CD4-positive, alpha-beta T cell treated with Interleukin-6 for 4 hours (primary cell): ENCODE measurements at regions not wholly inside any gene's neighbourhood (a gene's known extent, or its start where the extent isn't known, plus 50 kb on each side); places are given as distances from the start of the nearest gene placed in this dataset.

ENCODE experiments used
- DNase-seq: peaks from one replicate; pipeline ENCODE4 v3.0.0-alpha.2; 2020; ENCODE audit warnings: mixed read lengths

DNA sequence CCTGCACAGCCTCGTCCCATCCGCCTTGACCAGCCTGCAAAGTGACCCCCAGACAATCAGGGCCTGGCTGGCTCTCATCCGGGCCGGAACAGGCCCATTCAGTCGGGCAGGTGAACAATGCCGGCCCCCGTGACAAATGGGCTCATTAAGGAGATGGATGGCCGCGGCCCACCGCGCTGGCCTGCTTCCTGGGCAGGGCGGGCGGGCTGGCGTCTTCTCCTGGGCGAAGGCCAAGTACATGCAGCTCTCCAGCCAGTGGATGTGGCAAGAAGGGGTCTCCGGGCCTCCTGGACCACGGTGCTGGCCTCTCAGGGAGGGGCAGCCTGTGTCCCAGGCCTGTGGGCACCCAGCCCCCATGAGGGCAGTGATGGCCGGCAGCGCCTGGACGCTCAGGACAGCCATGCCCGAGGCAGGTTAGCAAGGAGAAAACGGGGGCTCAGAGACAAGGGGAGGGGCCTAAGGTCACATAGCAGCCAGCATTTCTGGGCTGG lies 1022.8 kb downstream of the BRD1 start:
- DNase-seq, result no peak

DNA sequence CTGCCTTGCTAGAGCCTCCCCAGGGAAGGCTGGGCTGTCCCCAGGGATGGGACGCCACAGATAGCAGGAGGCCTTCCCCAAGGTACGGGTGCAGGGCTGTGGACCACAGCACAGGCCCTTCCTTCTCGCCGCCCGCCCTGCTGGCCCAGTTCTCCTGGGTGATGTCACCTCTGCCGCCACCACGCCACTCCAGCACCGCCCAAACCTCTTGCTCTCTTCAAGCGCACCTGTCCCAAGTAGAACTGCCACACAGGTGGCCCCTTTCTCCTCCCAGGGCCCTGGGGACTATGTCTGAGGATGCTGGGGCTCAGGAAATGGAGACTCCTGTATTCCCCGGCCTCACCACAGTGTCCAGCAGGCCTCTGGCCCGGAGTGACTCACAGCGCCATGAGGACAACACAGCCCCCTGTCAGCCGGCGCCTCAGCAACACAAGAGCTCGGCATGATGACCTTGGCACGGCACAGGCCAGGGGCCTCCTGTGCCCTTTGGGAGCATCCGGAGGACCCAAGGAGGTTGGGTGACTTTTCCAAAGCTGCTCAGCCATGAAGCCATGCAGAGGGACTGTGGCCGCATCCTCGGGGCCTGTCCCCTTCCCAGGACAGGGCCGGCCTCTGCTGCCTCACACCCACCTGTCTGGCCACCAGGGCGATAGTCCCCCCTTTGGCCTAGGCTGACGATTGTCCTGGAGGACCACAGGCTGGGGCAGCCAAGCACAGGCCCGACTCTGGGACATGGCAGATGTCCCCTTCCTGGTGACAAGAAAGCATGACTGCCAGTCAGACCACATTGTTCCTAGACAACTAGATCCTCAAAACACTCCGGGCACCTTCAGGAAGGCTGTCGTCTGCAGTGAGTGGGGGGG lies 1023.5 kb downstream of the BRD1 start:
- no peak for DNase-seq

DNA sequence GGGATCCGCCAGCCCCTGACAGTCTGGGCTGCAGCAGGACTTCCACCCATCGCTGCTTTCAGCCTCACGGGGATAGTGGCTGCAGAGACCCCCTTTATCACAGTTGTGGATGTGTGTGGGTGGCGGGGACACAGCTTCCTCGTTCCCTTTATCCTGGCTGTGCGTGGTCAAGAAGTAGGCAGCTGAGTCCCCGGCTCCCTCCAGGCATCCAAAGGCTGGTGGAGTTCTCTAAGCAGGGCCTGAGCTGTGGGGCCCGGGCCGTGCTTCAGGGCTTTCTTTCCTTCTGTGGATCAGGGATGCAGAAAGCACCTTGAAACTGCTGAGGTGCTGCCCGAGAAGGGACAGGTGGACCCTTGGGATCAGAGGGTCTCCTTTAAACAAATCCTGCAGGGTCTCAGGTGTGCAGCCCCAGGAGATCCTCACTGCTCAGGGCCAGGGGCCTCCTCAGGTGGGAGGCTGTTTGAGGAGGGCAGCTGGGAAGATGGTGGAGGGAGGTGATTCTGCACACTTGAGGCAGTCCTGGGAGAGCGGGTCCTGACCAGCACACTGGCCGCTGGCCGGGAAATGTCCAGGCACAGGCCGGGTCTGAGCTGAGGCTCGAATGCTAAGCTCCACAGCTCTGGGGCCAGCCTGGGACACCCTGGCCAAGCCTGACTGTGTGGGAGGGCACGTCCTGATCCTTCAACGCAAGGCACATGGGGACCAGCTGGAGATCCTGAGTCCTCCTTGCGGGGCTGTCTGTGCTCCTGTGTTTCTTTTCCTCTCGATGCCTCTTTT lies 1024.3 kb downstream of the BRD1 start:
- no peak for DNase-seq

DNA sequence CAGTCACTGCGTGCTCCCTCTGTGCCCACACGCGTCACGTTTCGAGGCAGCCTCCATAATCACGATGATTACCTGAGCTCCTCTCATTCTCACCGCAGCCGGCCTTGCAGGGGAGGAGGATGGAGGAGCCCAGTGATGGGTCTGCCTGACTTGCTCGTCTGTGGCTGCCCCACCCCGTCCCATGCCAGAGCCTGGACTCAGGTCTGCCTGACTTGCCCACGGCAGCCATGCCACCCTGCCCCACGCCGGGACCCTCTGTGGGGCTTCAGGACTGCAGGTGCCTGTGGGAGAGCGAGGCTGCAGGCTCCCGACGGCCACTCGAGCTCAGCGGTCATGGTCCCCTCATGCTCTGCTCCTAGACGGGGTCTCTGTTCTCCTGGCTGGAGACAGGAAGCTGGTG lies 1025.1 kb downstream of the BRD1 start:
- no peak for DNase-seq

DNA sequence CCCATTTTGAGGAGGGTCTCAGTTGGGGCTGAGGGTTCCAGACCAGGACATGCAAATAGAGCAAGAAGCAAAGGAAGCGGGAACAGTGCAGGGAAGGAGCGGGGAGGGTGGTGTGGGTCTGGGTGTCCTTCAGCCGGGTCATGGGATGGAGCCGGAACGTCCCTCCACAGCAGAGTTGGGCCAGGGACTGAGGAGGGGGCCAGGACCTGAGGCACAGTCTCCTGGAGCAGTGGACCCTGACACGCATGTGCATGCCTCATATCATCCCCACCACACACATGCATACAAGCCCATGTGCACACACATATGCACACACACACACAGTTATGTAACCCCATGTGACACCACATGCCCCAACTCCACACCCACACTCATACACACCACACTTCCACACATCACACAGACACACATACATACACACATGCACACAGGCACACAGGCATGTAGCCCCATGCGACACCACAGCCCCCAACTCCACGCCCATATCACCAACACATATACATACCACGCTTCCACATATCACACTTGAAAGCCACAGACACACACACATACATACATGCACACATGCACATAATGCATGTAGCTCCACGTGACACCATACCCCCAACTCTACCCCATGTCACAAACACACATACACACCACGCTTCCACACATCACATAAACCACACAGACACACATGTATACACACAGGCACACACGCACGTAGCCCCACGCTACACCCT lies 1026.6 kb downstream of the BRD1 start:
- no peak for DNase-seq

DNA sequence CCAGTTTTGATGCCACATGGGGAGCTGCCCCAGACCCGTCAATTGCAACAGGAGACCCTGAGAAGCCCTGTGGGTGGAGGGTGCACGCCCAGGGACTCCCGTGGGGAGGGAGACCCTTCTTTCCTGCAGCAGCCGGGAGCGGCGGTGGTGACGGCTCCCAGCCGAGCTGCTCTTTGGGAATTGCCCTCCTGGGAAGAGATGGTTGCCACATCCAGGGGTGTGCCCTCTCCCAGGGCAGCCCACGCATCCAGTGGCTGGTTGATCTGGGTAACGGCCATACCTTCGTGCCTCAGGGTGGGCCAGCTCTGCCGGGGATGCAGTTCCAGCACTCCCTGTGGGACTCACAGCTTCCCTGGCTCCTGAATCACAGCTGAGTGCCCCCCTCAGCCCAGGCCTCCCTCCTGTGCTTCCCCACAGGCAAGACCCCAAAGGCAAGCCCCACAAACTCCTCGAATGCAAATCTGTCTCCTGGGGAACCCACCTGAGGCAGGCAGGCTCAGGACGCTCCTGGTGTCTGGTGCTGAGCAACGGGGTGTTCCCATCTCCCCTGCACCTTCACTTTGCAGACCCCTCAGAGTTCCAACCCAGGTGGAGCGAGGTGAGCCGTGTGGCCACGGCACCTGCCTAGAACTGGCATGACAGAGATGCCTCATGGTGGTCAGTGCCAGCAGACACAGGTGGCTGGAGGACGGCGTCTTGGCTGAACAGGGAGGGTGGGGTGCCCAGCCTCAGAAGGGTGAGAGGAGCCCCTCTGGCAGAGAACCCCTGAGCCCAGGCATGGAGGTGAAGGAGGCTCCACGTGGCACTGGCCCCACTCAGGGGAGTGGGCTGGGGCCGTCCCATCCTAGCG lies 1027.4 kb downstream of the BRD1 start:
- no peak for DNase-seq

DNA sequence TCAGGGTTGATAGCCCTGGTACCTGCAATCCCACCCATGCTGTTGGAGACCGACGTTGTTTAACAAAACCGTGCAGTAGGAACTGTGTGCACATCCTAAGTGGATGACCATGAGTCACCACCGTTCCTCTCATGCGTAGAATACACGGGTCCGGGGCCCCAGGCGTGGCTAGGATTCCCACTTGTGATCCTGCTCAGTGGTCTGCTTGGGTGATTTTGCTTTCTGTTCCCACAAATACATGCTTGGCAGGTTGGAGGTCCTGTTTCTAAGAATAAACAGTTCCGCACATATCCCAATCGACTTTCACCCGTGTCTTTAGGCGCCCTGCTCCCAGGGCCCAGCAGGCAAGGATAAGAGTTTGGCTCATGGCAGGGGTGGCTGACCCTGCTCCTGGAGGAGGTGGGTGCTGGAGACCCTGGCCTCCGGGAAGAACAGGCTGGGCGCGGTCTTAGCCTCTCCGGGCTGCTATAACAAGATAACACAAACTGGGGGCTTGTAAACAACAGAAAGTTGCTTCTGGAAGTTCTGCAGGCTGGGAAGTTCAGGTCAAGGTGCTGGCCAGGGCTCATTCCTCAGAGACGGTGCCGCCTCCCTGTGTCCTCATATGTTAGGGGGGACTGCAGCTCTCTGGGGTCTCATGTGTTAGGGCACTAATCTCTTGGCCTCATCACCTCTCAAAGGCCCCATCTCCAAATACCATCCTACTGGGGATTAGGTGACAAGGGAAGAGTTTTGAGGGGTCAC lies 1028.3 kb downstream of the BRD1 start:
- DNase-seq, result no peak

DNA sequence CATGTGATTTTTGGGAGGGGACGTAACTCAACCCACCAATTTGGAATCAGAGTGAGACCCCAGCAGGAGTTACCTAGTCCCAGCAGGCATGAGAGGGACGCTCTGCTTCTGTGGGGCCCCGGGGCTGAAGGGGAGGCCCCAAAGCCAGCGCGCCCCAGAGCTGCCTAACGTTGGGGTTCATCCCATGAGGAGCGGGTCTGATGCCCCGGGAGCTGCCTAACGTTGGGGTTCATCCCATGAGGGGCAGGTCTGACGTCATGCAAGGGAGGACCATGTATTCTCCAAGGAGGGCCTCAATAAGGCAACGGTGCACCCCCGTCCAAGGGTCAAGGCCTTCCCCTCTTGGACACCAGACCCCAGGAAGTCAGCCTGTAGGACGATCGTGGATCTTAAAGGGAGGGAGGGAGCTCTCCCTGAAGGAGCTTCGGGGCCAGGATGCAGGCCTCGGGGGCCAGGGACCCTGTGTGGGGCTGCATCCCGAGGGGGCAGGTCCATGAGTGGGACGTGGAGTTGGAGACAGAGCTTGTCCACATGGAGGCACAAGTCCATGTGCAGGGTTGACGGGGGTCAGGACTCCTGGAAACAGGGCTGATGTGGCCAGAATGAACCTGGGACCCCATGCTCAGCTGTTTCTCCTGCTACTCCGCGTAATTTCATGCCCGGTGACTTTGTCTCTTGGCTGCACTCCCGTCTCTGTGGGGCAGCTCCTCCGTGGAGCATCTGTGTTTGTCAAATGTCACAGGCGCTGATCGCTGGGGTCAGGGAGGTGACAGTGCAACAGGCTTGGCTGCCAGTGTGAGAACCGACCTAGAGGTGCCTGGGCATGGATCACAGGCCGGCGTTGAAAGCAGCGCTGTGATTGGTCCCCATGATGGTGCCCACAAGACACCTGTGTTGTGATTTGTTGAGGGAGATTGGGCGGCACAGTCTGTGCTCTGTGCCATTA lies 1029.1 kb downstream of the BRD1 start:
- no peak for DNase-seq

DNA sequence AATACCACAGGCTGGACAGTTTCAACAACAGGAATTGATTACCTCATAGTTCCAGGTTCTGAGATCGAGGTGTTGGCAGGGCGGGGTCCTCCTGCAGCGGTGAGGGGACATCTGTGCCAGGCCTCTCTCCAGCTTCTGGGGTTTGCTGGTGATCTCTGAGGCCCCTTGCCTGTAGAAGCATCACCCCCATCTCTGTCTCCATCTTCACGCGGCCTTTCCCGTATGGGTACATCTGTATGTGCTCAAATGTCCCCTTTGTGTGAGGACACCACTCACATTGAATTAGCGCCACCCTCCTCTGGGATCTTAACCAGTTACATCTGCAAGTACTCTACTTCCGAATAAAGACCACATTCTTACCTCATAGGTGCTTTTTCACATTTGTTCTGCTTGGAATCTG lies 1029.9 kb downstream of the BRD1 start:
- DNase-seq, result no peak

DNA sequence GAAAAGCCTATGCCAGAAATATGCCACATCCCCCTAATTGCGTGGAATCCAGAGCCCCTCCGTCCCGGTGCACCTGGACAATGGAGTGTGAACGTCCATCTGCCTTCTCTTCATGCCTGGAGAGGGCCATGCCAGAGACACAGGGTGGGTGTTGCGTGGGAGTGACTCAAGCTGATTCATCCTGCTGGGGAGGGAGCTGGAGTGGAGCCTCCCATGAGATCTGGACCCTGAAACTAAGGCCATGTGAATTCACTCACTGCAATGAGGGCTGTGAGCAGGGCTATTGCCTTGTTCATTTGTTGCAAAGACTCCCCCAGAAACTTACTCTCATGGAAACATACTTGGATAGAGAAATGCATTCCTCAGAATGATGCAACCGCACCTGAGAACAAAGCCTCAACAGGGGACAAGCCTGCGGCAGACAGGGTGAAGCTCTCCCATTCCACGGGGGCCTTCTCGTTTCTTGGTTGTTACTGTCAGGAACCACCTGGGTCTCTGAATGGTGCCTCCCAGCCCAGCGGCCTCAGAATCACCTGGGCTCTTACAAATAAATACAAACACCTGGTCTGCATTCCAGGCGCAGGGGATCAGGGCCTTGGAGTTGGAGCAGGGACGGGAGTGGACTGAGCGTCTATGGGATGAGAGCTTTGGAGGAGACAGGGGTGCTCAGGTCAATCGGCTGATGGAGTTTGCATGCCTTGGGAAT lies 1031.2 kb downstream of the BRD1 start:
- DNase-seq, result no peak

DNA sequence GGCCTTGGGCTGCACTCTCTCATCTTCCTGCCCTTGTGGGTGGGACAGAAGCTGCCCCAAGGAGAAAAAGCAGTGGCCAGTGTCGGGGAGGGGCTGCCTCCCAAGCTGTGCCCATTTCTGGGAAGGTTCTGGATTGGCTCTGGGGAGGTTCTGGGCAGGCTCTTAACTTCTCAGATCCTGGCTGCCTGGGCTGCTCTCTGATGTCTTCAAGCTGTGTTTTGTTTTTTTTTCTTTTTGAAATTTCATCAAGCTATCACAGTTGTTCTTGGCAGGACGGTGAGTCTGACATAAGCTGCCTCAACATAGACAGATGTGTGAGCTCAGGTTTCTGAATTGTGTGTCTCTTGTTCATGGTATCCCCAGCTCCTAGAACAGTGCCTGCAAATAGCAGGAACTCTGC lies 1032.0 kb downstream of the BRD1 start:
- no peak for DNase-seq

DNA sequence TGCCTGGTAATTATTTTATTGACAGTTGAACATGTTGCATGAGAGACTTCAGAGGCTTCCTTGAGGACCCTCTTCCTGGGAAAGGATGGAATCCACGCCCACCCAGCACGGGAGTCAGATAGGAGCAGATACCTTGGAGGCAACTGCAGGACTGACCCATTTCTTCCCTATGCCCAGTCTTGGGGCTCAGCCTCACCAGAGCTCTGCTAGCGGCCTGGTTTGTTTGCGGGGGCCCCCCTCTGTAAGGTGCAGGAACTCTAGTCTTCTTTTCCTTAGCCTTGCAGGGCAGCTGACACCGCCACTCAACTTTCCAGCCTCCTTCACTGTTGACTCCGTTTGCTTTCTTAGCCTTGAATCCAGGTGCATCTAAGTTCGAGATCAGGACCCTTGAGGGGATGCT lies 1032.8 kb downstream of the BRD1 start:
- no peak for DNase-seq

DNA sequence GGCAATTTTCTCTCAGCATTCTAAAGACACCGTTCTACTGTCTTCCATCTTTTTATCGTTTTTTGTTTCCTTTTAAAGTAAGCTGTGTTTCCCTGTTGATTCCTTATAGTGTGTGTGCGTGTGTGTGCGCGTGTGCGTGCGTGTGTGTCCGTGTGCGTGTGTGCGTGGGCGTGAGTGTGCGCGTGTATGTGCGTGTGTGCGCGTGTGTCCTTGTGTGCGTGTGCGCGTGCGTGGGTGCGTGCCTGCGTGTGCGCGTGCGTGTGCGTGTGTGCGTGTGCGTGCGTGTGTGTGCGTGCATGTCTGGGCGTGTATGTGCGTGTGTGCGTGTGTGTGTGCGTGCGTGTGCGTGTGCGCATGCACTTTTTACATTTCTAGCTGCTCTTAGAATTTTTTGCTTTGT lies 1033.7 kb downstream of the BRD1 start:
- DNase-seq, result no peak

DNA sequence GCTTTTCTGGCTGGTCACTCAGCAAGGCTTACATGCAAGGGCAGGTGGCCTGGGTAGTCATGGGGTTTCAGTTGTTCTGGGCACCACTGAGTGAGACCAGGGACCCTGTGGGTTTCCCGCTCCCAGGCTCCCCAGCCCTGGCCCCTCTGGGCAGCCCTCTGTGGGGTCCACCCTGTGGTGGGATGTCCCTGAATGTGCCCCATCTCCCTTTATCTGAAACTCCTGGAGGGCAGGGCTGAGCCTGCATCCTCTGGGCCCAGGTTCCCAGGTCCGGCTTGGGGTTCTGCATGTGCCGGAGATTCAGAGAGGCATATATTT lies 1041.0 kb downstream of the BRD1 start:
- DNase-seq, result no peak

DNA sequence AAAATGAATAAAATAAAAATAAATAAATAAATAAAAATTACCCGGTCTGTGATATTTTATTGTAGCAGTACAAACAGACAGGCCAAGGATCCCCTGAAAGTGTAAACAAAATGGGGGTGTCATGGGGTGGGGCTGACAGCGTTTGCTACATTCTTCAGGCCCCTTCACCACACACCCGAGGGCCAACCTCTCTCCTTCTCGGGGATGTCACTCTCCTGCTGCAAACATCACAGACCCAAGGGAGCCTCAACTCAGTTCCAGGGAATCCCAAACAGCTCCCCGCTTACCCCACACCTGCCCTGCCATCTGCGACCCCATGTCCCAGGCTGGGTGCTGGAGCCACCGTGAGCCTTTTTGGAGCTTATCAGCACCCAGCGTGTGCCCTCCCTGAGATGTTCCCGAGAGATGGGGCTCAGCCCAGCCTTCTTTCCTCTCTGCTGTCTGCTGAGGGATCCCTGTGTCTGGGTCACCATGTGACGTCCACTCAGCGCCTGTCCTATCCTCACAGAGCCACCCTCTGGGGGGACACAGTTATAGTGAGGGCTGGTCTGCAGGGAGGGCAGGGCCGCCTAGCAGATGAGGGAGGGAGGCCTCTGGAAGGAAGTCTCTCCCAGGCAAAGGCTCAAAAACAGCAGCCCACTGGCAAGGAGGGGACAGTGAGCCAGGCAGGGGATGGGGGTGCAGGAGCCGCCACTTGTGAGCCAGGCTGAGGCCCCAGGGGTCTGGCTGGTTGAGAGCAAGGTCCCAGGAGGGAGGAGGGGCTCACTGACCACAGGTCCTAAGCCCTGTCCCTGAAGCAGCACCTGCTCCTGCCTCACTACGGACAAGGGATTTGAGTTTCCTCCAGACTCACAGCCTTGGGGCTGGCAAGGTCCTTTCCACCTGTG lies 1041.6 kb downstream of the BRD1 start:
- DNase-seq, result no peak

DNA sequence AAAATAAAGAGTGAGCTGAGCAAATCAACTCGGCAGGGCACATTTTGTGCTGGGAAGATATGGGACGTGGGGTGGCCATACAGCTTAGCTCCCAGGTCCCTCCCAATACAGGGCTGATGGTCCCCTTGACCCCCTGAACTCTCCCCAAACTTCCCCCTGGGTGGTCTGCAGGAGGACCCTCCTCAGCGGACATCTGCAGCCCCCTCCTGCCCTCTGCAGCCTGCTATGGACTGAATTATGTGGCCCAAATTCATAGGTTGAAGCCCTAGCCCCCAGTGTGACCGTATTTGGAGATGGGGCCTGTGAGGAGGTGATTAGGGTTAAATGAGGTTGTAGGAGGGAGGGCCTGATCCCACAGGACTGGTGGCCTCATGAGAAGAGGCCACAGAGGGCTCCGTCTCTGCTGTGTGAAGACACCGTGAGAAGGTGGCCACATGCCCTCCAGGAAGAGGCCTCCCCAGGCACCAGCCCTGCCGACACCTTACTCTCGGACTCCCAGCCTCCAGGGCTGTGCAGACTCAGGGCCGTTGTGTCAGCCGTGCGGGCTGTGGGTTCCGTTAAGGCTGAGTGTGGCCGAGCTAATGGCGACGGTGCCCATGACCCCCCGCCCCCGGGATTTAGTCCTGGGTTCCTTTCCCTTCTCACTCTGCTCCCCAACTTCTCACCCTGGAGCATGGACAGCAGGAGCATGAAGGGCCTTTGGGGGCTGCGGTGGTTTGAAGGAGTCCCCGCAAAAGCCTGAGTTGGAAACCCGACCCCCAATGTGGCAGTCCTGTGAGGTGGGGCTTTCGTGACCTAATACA lies 1042.8 kb downstream of the BRD1 start:
- no peak for DNase-seq

DNA sequence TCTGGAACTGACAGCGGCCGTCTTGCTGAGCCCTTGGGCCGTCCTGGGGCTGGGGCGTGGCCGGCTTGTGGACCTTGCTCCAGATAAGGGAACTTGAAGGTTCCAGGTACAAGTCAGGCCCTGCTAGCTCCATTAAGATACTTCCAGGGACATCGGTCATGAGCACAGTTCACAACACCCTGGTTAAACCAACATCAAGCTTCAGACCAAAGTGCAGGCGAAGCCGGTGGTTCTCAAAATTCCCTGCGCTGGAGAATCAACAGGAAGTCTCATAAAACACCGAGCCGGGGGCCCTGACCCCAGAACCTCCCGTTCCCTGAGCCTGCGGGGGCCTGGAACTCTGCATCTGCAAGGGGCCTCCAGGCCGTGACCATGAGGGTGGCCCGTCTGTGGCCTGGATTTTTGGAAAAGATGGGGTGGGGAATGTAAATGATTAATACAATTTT lies 1043.8 kb downstream of the BRD1 start:
- no peak for DNase-seq
